ENCODE measurements at regions not wholly inside any gene's neighbourhood (a gene's known extent, or its start where the extent isn't known, plus 50 kb on each side); places are given as distances from the start of the nearest gene placed in this dataset.

DNA sequence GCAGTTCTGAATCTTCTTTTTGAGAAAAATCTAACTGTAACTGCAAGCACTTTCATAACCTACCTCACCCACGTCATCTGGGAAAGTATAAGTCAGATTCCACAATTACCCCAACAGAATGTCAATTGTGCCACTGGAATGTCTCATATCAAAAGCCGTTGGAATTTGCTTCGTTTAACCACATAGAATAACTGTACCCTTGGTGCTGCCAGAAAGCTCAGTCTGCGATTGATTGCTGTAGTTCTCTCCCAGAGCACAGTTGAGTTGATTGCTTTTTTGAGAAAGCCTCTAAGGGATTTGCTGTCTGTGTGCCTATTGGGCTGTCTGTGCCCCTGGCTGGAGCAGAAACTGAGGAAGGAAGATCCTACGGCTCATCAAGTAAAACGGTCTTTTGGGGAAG, 583.6 kb downstream of the TMEM38B start:
- no peak overlapping the region for H3K27ac Mint-ChIP-seq
- peaks cover 0 to 8% of the 10 kb centered on the region in 2 donors for H3K4me1 Mint-ChIP-seq
- no peak overlapping the region for H3K4me3 Mint-ChIP-seq
- no peak for DNase-seq
- H3K9me3 Mint-ChIP-seq, result peaks cover 0 to 16% (median under 1%) of the 10 kb centered on the region in 6 donors
- peaks cover 0 to 2% (median 0%) of the 10 kb centered on the region in 3 donors for H3K27me3 Mint-ChIP-seq (ENCODE audit: low read depth in 3 of 3)
- peaks cover 0 to 4% (median 0%) of the 10 kb centered on the region in 3 donors for H3K36me3 Mint-ChIP-seq

DNA sequence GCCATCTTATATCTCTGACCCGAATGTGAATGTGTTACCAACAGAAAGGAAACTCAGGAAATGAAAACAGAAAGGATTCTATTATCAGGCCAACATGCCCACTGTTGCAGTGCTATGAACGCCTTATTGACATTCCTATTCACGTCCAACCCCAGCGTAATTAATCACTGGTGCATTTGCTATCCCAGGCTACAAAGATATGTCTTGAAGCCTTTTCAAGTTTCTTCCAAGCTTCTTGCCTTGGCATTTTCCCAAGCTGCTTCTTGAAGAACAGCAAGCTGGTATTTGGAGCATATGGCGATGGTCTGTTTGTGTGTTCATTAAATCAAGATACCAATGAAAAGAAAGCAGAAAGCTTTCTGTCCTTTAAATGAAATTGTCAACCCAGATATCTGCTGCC, 579.2 kb upstream of the ZNF462 start:
- H3K4me3 Mint-ChIP-seq, result no peak overlapping the region

DNA sequence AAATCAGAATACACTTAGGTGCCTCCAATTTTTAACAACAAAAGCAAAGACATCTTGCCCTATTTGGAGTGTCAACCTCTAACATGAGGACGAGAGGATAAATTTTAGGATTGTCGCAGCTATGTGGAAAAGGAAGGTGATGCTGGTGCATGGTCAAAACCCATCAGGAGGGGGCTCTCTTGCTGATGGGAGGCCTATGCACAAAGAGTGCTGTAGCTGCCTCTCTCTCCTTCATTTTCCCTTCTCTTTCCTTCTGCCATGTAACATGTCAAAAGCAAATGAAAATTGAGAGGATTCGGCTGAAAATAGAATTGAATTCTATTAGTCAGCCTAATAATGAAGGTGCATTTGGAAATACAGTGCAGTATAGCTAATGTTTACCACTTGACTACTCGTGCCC, 578.7 kb upstream of the ZNF462 start:
- Mint-ChIP-seq H3K27me3 (ENCODE audit: low read depth in 3 of 3) (peaks cover 0 to 2% (median 2%) of the 10 kb centered on the region in 3 donors), H3K27ac (no peak overlapping the region), H3K9me3 (peaks cover 0 to 8% (median under 1%) of the 10 kb centered on the region in 6 donors), H3K4me1 (peaks cover 4 to 17% of the 10 kb centered on the region in 2 donors), H3K36me3 (peaks cover 0 to 4% (median 0%) of the 10 kb centered on the region in 3 donors), H3K4me3 (no peak overlapping the region)
- DNase-seq, result no peak

More for the DNA sequence above, 579.2 kb upstream of the ZNF462 start:
- H3K27ac Mint-ChIP-seq, result no peak overlapping the region
- peaks cover 0 to 8% (median under 1%) of the 10 kb centered on the region in 6 donors for H3K9me3 Mint-ChIP-seq
- peaks cover 4 to 17% of the 10 kb centered on the region in 2 donors for H3K4me1 Mint-ChIP-seq
- H3K36me3 Mint-ChIP-seq, result peaks cover 0 to 4% (median 0%) of the 10 kb centered on the region in 3 donors
- DNase-seq, result no peak
- peaks cover 0 to 2% (median 2%) of the 10 kb centered on the region in 3 donors for H3K27me3 Mint-ChIP-seq (ENCODE audit: low read depth in 3 of 3)

DNA sequence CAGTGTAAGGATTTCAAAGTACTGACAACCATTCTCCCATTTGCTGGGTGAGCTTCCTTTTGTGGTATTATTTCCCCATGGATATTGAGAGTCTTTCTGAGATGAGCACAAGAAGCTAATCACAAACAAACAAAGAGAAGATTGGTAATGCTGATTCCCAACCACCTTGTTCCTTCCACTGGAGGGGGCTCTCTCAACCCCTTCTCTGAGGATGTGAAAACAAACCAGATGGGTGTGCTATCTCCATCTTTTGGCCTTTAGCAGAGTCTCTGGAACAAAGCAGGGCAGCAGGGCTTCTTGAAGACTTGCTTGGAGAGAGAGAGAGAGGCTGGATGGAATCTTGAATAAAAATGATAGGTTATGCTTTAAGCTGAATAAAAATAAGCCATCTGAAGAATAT, 576.7 kb upstream of the ZNF462 start:
- Mint-ChIP-seq H3K27ac (no peak overlapping the region), H3K27me3 (ENCODE audit: low read depth in 3 of 3) (peaks cover 0 to 2% (median 0%) of the 10 kb centered on the region in 3 donors), H3K9me3 (peaks cover 0 to 2% (median 0%) of the 10 kb centered on the region in 6 donors), H3K36me3 (no peaks in the 10 kb centered on the region), H3K4me3 (no peak overlapping the region), H3K4me1 (peaks cover 4 to 9% of the 10 kb centered on the region in 2 donors)
- no peak for DNase-seq

DNA sequence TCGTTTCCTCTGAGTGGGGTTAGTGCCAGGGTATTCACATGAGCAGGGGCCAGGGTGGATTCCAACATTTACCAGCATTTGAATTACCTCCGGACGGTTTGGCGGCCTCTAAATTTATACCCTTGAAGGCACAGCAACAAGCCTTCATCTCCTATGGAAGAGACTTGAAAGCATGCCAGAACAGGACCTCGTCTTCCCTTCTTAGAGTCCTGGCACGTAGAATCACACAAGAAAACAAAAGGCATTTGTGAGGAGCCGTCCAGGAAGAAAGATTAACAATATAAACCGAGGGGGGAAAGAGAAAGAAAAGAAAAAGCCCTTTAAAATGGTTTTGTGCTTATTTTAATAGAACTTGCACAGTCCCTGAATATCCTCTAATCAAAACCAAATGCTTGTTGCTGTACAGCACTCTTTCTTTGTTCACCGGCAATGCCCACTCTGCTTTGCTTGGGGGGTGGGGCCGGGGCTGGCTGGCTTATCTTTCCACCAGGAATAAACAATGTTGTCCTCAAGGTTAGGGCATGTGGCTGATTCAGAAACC, 575.8 kb upstream of the ZNF462 start:
- DNase-seq, result no peak
- Mint-ChIP-seq H3K27me3 (ENCODE audit: low read depth in 3 of 3) (peaks cover 0 to 2% (median 0%) of the 10 kb centered on the region in 3 donors), H3K36me3 (no peaks in the 10 kb centered on the region), H3K4me1 (peaks cover 4 to 9% of the 10 kb centered on the region in 2 donors), H3K4me3 (no peak overlapping the region), H3K9me3 (no peaks in the 10 kb centered on the region), H3K27ac (no peak overlapping the region)

DNA sequence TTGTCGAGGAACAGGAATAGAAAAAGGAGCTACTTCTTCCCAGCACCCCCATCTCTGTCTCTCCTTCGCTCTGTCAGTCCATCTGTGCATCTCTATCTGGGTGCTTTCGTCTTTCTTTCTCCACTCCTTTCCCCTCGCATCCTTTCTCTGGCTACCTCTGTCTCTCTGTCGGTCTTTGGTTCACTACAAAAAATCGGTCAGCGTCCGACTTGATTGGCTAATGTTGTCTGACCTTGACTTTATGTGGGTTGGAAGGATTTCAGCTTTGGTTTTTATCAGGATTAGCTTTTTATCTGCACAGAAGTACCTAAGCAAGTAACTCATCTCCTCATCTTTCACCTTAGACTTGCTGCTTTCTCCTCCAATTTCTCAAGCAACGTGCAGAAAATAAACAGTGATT, 575.2 kb upstream of the ZNF462 start:
- no peak for DNase-seq
- peak overlapping the region in 1 of 6 donors; percentile 27 for H3K27ac Mint-ChIP-seq
- H3K27me3 Mint-ChIP-seq (ENCODE audit: low read depth in 3 of 3), result peaks cover 0 to 2% (median 0%) of the 10 kb centered on the region in 3 donors
- no peaks in the 10 kb centered on the region for H3K9me3 Mint-ChIP-seq
- H3K4me1 Mint-ChIP-seq, result peaks cover 4 to 9% of the 10 kb centered on the region in 2 donors
- no peak overlapping the region for H3K4me3 Mint-ChIP-seq
- H3K36me3 Mint-ChIP-seq, result no peaks in the 10 kb centered on the region

DNA sequence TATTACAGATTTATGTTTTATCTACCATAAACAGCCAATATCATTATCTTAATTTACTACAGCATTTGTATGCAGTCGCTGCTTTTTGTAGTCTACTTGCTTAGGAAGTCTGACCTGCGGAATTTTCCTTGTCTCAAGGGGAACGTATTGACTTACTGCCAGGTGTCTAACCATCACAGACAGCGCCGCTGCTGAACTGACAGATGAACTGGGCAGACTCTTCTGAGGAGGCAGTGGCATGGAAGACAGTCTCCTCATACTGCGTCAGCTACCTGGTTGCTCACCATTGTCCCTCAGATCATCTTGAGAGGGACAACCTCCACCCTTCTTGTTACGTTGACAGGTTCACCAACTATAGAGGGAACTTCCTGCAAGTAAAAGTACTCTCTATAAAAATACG, 574.3 kb upstream of the ZNF462 start:
- Mint-ChIP-seq H3K27me3 (ENCODE audit: low read depth in 3 of 3) (peaks cover 0 to 2% (median 0%) of the 10 kb centered on the region in 3 donors), H3K36me3 (no peaks in the 10 kb centered on the region), H3K4me1 (peaks cover 4 to 9% of the 10 kb centered on the region in 2 donors), H3K9me3 (no peaks in the 10 kb centered on the region), H3K27ac (no peak overlapping the region), H3K4me3 (no peak overlapping the region)
- no peak for DNase-seq

DNA sequence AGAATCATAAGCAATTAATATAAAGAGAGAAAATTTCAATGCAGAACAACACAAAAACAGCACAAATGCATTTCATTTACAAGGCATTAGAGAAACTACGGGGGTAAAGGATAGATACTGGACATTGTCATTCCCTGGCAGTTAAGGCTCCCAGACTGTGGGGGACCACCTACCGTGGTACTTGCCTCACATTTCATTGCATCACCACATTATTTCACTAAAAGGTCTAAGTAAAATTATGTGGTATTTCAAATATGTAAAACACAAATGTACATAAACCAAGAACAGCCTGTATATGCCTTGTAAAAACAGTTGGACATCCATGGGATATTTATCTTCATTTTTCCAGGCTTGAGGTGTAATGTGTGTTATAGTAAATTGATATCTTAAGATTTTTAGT, 571.2 kb upstream of the ZNF462 start:
- no peaks in the 10 kb centered on the region for H3K4me1 Mint-ChIP-seq
- H3K27me3 Mint-ChIP-seq (ENCODE audit: low read depth in 3 of 3), result peaks cover 0 to 3% (median 0%) of the 10 kb centered on the region in 3 donors
- DNase-seq, result no peak
- no peaks in the 10 kb centered on the region for H3K9me3 Mint-ChIP-seq
- no peak overlapping the region for H3K27ac Mint-ChIP-seq
- H3K36me3 Mint-ChIP-seq, result no peaks in the 10 kb centered on the region
- no peak overlapping the region for H3K4me3 Mint-ChIP-seq

DNA sequence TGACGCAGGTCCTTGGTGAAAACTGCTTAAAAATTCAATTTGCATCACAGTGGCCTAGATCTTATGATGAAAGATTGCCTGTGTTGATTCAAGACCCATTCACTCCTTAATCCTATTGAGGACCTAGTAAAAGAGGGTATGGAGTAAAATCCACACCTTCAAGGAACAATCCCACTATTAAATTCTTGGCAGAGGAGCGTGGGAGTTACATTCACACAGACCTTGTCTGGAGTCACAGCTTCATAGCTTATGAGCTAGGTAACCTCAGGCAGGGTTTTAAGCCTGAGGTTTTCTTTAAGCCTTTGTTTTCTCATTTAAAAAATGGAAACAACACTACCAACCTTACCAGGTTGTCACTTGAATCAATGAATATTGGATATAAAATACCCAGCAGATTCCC, 566.5 kb upstream of the ZNF462 start:
- Mint-ChIP-seq H3K27me3 (ENCODE audit: low read depth in 3 of 3) (peaks cover 0 to 3% (median 0%) of the 10 kb centered on the region in 3 donors), H3K4me1 (no peaks in the 10 kb centered on the region), H3K4me3 (no peak overlapping the region)

DNA sequence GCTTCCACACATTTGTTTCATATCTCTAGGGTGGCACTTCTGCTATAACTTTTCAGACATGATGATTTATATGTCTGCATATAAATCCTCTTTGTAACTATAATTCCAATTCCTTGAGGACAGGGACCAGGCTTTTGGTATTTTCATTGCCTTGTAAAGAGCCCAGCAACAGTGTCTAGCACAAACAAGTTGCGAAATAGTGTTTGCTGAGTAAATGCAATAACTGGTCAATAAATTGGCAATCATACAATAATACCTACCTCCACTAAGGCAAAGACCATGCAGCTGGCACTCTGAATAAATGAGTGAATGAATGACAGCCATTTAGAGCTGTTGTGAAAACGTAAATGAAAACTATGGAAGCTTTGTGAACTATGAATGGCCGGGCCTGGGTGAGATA, 564.0 kb upstream of the ZNF462 start:
- Mint-ChIP-seq H3K36me3 (peaks cover 0 to 4% (median 0%) of the 10 kb centered on the region in 3 donors), H3K4me1 (no peaks in the 10 kb centered on the region), H3K27me3 (ENCODE audit: low read depth in 3 of 3) (peaks cover 0 to 3% (median 0%) of the 10 kb centered on the region in 3 donors), H3K4me3 (no peak overlapping the region), H3K27ac (no peak overlapping the region), H3K9me3 (no peaks in the 10 kb centered on the region)
- no peak for DNase-seq

More for the DNA sequence above, 566.5 kb upstream of the ZNF462 start:
- no peaks in the 10 kb centered on the region for H3K9me3 Mint-ChIP-seq
- H3K27ac Mint-ChIP-seq, result no peak overlapping the region
- DNase-seq, result no peak
- H3K36me3 Mint-ChIP-seq, result no peaks in the 10 kb centered on the region

DNA sequence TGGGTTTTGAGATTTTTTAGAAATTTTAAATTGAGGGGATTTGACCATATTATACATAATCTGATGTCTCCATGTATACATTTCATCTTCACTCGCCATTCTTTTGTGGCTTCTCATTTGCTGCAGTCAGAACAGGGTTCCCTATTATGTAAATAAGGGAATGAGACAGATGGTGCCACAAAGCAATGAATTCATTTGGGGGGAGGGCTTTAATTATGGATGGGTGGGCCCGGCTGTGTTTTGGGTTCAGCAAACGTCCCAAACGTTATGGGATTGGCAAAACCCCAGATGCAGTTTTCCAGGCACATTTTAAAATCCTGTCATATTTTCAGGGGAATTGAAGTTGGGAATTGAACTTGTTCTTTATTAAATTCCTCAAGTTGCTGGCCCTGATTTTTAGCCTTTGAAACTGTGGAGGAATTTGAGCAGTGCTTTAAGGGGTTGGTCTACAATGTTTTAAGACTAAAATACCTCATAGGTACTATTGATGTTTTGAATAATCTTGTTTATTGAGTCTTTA, 558.5 kb upstream of the ZNF462 start:
- Mint-ChIP-seq H3K27me3 (ENCODE audit: low read depth in 3 of 3) (no peaks in the 10 kb centered on the region), H3K9me3 (no peaks in the 10 kb centered on the region), H3K36me3 (peaks cover 0 to 4% (median 0%) of the 10 kb centered on the region in 3 donors), H3K4me1 (peaks cover 30 to 44% of the 10 kb centered on the region in 2 donors), H3K4me3 (no peak overlapping the region), H3K27ac (no peak overlapping the region)
- DNase-seq, result no peak

DNA sequence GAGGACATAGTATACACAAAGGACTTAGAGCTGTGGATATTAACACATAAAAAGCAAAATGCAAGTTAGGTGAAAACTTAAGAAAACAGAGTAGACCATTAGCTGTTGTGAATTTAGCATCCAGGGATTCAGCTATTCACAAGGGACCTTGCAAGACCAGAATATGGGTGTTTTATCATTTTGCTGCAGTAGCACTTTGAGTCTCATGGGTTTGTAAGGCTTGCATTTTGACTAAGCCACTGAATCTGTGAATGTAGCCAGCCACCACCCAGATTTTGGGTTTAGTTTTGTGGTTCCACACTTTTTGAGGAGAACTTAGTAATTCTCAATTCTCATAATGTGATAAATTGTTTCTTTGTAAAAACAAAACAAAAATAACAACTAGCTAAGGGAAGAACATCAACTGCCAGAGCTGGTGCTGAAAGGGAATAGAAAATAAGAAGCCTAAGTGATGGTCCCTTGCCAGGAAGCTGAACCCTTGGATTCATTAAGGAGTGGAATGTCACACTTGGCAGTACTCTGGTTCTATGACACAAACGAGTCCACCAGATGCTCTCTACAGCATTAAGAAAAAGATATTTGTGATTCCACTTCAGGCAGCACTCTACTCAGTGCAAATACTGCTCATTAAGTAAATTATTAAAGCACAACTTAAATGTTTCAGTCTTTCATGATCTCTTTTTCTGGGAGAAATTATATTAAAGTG, 557.4 kb upstream of the ZNF462 start:
- H3K27ac Mint-ChIP-seq, result peak overlapping the region in 5 of 6 donors; percentile 15 to 77 (median 36)
- H3K4me3 Mint-ChIP-seq, result peak overlapping the region in 1 of 5 donors; percentile 34
- no peaks in the 10 kb centered on the region for H3K27me3 Mint-ChIP-seq (ENCODE audit: low read depth in 3 of 3)
- no peak for DNase-seq
- H3K36me3 Mint-ChIP-seq, result peaks cover 0 to 4% (median 0%) of the 10 kb centered on the region in 3 donors
- peaks cover 40 to 55% of the 10 kb centered on the region in 2 donors for H3K4me1 Mint-ChIP-seq
- peaks cover 0 to 6% (median 0%) of the 10 kb centered on the region in 6 donors for H3K9me3 Mint-ChIP-seq

DNA sequence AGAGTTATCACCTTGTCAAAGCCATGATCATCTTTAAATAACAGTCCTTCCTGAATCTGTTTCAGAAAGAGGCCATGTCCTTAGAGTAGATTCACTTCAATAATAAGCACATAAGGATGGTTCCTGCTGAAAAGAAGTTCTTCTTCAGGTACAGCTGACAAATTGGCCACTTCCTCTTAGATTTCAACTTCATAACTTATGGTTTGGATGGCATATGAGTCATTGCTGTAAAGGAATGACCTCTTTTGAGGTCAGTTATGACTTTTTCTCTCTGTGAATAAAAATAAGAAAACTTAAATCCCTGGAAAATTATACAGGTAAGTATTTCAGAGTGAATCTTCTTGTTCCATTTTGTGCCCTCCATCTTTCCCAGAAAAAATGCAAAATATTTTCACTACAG, 555.3 kb upstream of the ZNF462 start:
- Mint-ChIP-seq H3K27ac (peak overlapping the region in 4 of 6 donors; percentile 3 to 64 (median 10)), H3K36me3 (no peaks in the 10 kb centered on the region), H3K4me3 (peak overlapping the region in 2 of 5 donors; percentile 40 to 54), H3K27me3 (ENCODE audit: low read depth in 3 of 3) (no peaks in the 10 kb centered on the region), H3K9me3 (peaks cover 0 to 8% (median under 1%) of the 10 kb centered on the region in 6 donors), H3K4me1 (peaks cover 54 to 76% of the 10 kb centered on the region in 2 donors)
- DNase-seq, result no peak

DNA sequence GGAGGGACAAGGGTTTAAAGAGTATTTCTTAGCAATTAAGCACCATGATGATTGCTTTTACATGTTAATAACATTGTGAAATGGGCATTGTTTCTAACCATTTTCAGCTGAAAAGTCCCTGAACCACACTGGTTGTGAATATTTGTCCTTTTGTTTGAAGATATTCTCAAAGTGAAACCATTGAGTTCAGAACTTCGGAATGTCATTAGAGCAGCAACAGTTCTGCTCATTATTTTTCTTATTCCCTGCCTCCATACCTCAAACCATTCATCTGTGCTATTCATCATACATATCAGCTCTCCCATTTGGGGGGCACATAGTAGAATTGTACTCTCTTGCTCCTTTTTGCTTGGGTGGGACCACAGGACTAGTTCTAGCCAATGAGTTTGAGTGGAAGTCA, 553.0 kb upstream of the ZNF462 start:
- H3K4me1 Mint-ChIP-seq, result peaks cover 74 to 98% of the 10 kb centered on the region in 2 donors
- H3K27ac Mint-ChIP-seq, result peak overlapping the region; percentile 89 to 97 (median 93)
- H3K36me3 Mint-ChIP-seq, result no peaks in the 10 kb centered on the region
- DNase-seq, result no peak
- no peaks in the 10 kb centered on the region for H3K27me3 Mint-ChIP-seq (ENCODE audit: low read depth in 3 of 3)
- peak overlapping the region in 1 of 5 donors; percentile 6 for H3K4me3 Mint-ChIP-seq
- peaks cover 0 to 8% (median under 1%) of the 10 kb centered on the region in 6 donors for H3K9me3 Mint-ChIP-seq

Data from immature natural killer cell (primary cell).